ENCODE measurements at regions not wholly inside any gene's neighbourhood (a gene's known extent, or its start where the extent isn't known, plus 50 kb on each side); places are given as distances from the start of the nearest gene placed in this dataset.

DNA sequence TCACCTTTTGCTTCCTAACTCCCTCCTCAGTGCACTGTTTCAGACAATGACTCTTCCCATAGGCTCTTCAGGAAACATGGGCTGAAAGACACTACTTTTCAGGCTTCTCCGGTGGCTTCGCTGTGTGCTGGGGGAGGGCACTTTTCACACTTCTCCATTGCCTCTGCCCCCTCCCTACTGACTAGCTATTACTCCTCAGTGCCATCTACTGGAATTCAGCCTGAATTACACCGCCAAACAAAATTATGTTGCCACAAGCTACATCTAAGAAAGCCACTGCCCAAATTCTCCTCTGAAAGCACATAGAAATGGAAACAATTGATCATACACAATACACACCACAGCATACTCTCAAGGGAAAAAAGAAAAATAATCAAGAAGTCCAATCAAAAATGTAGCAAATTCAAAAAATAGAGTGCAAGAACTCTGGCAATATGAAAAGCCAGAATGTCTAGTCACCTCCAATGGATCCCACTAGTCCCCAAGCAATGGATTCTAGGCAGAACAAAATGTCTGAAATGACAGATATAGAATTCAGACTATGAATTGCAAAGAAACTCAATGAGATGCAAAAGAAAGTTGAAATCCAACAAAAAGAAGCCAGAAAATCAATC is 1139.4 kb upstream of the GYPC start:
- no peak for TF ChIP-seq NFRKB (IDR thresholded peaks at IDR 0.05)
- TF ChIP-seq BHLHE40 (IDR thresholded peaks at IDR 0.05; ENCODE audit: borderline replicate concordance), result no peak
- no peak for TF ChIP-seq FOXK2 (IDR thresholded peaks at IDR 0.05)
- no peak for TF ChIP-seq FOXM1 (IDR thresholded peaks at IDR 0.05; ENCODE audit: borderline replicate concordance)
- no peak for TF ChIP-seq LEF1 (IDR thresholded peaks at IDR 0.05; ENCODE audit: borderline replicate concordance)
- no peak for TF ChIP-seq TARDBP (IDR thresholded peaks at IDR 0.05)
- TF ChIP-seq SUZ12 (IDR thresholded peaks at IDR 0.05), result no peak

All from HEK293T (cell line).